Kidney (tissue), 13 donors: ENCODE measurements at regions not wholly inside any gene's neighbourhood (a gene's known extent, or its start where the extent isn't known, plus 50 kb on each side); places are given as distances from the start of the nearest gene placed in this dataset.
A peak's percentile ranks its signal among the peaks of the same experiment; 100 is the strongest.

ENCODE experiments used
- DNase-seq, 5 donors: peaks; one replicate each; pipeline ENCODE4 v3.0.0-alpha.2; 2013 to 2020
- FAIRE-seq: peaks from 2 replicates; lab custom pipeline; 2012; peaks lifted over from hg19 to GRCh38; lab: Jason Lieb, UNC
- H3K27ac ChIP-seq, 2 donors: one replicate each; pipeline ENCODE4 v1.7.0; 2013; ENCODE audit warnings: low read depth in 2 of 2, low read length in 2 of 2, inconsistent platforms in 1 of 2
- H3K27me3 ChIP-seq: one replicate; pipeline ENCODE4 v1.7.1; 2013; ENCODE audit warnings: low read length, inconsistent platforms; ENCODE audit not compliant: control insufficient read depth, insufficient read depth
- H3K36me3 ChIP-seq, 3 donors: one replicate each; pipeline versions ENCODE4 v1.7.0 to v1.7.1; 2013; ENCODE audit warnings: low read length in 3 of 3, control low read depth in 1 of 3, inconsistent platforms in 1 of 3; ENCODE audit not compliant: insufficient read depth in 3 of 3, control insufficient read depth in 2 of 3
- H3K4me1 ChIP-seq, 3 donors: one replicate each; pipeline versions ENCODE4 v1.7.0 to v1.7.1; 2013; ENCODE audit warnings: low read length in 3 of 3, inconsistent platforms in 1 of 3, low read depth in 1 of 3; ENCODE audit not compliant: control insufficient read depth in 2 of 3, insufficient read depth in 2 of 3
- H3K4me3 ChIP-seq, 3 donors: one replicate each; pipeline versions ENCODE4 v1.7.0 to v1.8.1; 2013; ENCODE audit warnings: low read length in 3 of 3, control low read depth in 1 of 3, inconsistent platforms in 1 of 3
- H3K9ac ChIP-seq, 3 donors: one replicate each; pipeline versions ENCODE4 v1.7.0 to v1.7.1; 2013; ENCODE audit warnings: low read length in 3 of 3, control low read depth in 1 of 3, inconsistent platforms in 1 of 3
- H3K9me3 ChIP-seq, 3 donors: one replicate each; pipeline versions ENCODE4 v1.7.0 to v1.7.1; 2013; ENCODE audit warnings: low read length in 3 of 3, control low read depth in 1 of 3, inconsistent platforms in 1 of 3; ENCODE audit not compliant: control insufficient read depth in 2 of 3, insufficient read depth in 1 of 3
- intact Hi-C: fragments of 100-400 bp; cut with DNase I; formaldehyde crosslinking; loops from one replicate; pipeline ENCODE4 v1.11.1; 2022
- TF ChIP-seq, protein P1 (sequence below): IDR thresholded peaks from 3 replicates; pipeline ENCODE4 v1.5.1; 2012; ENCODE audit warnings: mild to moderate bottlenecking, moderate library complexity, borderline replicate concordance; ENCODE audit not compliant: insufficient read depth; ENCODE audit errors: extremely low read depth
- donor health status: control.
- donor health status: control.
- donor health status: control.
- donor health status: control.
- donor health status: control.
- donor health status: DM: yes; HTN: yes; CAD: no.
- donor health status: Normal renal cell carcinoma (clear cell type).

DNA sequence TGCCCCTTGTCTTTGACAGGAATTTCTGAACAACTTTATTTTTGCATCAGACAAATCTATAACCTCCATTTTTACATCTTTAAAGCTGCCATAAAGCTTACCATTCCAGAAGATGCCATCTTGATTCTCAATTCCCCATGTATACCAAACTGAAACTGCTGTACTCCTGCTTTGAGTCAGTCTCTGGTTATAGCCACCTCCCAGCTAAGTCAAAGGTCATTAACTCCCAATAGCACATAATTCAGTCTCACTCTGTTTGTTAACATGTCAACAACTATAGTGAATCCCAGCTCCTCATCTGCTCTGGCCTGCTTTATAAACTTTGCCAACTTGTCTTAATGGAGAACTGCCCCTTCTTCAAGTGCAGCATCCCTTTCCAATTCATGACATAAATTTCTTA lies 343.6 kb downstream of the FRK start:
- Histone ChIP-seq H3K36me3 (no peaks in the 10 kb centered on the region), H3K9me3 (no peaks in the 10 kb centered on the region), H3K27ac (no peak overlapping the region), H3K4me1 (no peaks in the 10 kb centered on the region), H3K4me3 (no peak overlapping the region), H3K9ac (no peak overlapping the region), H3K27me3 (no peaks in the 10 kb centered on the region)
- intact Hi-C loops: no loop called here
- DNase-seq (peak in 2 of 5 donors; percentile 38 to 42), FAIRE-seq (no peak)
- TF ChIP-seq, protein P1, sequence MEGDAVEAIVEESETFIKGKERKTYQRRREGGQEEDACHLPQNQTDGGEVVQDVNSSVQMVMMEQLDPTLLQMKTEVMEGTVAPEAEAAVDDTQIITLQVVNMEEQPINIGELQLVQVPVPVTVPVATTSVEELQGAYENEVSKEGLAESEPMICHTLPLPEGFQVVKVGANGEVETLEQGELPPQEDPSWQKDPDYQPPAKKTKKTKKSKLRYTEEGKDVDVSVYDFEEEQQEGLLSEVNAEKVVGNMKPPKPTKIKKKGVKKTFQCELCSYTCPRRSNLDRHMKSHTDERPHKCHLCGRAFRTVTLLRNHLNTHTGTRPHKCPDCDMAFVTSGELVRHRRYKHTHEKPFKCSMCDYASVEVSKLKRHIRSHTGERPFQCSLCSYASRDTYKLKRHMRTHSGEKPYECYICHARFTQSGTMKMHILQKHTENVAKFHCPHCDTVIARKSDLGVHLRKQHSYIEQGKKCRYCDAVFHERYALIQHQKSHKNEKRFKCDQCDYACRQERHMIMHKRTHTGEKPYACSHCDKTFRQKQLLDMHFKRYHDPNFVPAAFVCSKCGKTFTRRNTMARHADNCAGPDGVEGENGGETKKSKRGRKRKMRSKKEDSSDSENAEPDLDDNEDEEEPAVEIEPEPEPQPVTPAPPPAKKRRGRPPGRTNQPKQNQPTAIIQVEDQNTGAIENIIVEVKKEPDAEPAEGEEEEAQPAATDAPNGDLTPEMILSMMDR: no peak

DNA sequence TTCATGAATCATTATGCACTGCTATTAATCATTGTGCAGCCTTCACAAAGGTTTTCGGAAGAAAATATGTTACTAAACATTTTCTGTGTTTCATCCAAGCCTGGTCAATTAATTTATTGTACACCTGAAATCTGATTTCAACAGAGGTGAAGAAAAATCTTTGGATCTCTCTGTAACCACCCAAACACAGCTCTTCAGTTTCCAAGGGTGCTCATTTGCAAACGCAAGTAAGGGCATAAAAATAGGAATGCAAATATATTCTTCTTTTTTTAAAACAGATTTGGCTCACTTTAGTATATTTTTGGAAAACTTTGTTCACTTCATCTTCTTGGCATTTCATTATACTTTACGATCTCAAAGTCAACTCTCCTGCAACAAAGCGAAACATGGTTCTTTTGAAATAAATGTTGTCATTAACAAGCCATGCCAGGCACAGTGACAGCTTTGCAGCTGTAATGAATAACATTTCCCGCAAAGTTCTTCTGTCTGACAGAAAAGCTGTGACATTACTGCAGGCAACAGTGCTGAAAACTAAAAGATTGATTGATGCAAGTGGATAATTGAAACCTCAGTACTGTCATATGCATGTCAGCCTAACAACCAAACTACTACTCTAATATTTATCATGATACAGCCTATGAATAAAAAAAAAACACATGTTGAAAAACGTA lies 348.3 kb downstream of the FRK start:
- Histone ChIP-seq H3K4me1 (no peaks in the 10 kb centered on the region), H3K4me3 (no peak overlapping the region), H3K36me3 (no peaks in the 10 kb centered on the region), H3K9me3 (no peaks in the 10 kb centered on the region), H3K27ac (no peak overlapping the region), H3K27me3 (no peaks in the 10 kb centered on the region), H3K9ac (no peak overlapping the region)
- FAIRE-seq: no peak
- intact Hi-C loops: no loop called here
- TF ChIP-seq, protein P1: no peak
- DNase-seq: peak in 2 of 5 donors; percentile 49 to 57

DNA sequence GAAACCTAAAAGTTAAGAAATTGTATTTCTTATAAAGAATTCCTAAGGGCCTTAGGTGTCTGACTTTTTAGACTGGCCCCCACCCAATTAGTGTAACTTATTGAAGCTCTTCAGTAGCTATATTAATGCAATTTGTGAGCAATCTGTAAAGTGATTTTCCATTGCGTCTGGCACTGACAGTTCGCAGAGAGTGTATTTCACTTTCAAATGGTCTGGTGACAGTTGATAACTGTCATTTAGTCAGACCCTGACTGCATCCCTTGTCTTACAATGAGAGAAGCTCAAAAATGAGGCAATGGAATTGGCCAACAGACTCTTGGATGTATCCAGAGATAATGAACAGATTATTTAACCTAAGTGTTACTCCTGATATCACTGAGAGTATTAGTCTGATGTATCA lies 351.8 kb downstream of the FRK start:
- Histone ChIP-seq H3K9ac (no peak overlapping the region), H3K4me3 (no peak overlapping the region), H3K9me3 (no peaks in the 10 kb centered on the region), H3K4me1 (no peaks in the 10 kb centered on the region), H3K27ac (no peak overlapping the region), H3K36me3 (no peaks in the 10 kb centered on the region), H3K27me3 (no peaks in the 10 kb centered on the region)
- intact Hi-C loops: no loop called here
- TF ChIP-seq, protein P1: no peak
- DNase-seq (no peak), FAIRE-seq (no peak)

DNA sequence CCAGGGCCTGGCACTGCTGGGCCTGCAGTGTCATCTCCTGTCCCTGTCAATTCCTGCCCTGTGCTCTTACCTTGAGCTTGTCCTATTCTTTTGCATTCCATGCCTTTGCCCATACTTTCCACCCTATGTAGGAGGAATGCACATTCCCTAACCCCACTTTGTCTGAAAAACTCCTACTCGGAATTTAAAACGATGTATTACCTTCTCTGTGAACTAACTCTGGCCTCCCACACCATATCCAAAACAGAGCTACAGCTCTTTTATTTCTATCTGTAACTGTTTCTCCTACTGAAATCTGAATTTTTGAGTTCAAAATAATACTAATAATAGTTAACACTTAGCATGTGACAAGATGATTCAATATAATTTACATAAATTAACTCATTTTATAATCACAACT lies 353.7 kb downstream of the FRK start:
- no peak for DNase-seq
- Histone ChIP-seq H3K27ac (no peak overlapping the region), H3K36me3 (no peaks in the 10 kb centered on the region), H3K4me1 (no peaks in the 10 kb centered on the region), H3K9ac (no peak overlapping the region), H3K9me3 (peaks cover 0 to 3% (median 2%) of the 10 kb centered on the region in 3 donors), H3K27me3 (no peaks in the 10 kb centered on the region), H3K4me3 (no peak overlapping the region)
- TF ChIP-seq, protein P1: no peak
- intact Hi-C loops: no loop called here
- no peak for FAIRE-seq
